Adrenal gland (tissue), 5 donors: ENCODE measurements at regions not wholly inside any gene's neighbourhood (a gene's known extent, or its start where the extent isn't known, plus 50 kb on each side); places are given as distances from the start of the nearest gene placed in this dataset.

Experiments
- CTCF ChIP-seq, 6 experiments: fragments of 450-650 bp in 4 of 6; fragments of 200-600 bp in 2 of 6; sonication (generic) in 1 of 6; IDR thresholded peaks; 1 replicate in 5 of 6; 2 replicates in 1 of 6; pipeline versions ENCODE4 v1.5.1 to v1.8.0; 2016 to 2021; ENCODE audit warnings: antibody characterized with exemption in 6 of 6, mild to moderate bottlenecking in 2 of 6, moderate library complexity in 1 of 6
- POLR2A ChIP-seq, 2 donors: fragments of 450-650 bp; IDR thresholded peaks; one replicate each; pipeline ENCODE4 v1.6.1; 2017; ENCODE audit warnings: antibody characterized with exemption in 2 of 2, mild to moderate bottlenecking in 2 of 2, moderate library complexity in 1 of 2
- donor health status: DM: no; HTN: no; CAD: no.

GRCh38 chr3:181956122-181956521, 244.4 kb downstream of the SOX2 start:
- TF ChIP-seq CTCF (IDR thresholded peaks at IDR 0.05) (no peak), POLR2A (IDR thresholded peaks at IDR 0.05) (no peak)
